Activated CD4-positive, CD25-positive, alpha-beta regulatory T cell treated with anti-CD3 and anti-CD28 coated beads, Interleukin-2, amount 50 U/mL, for 72 hours (primary cell): ENCODE measurements at regions not wholly inside any gene's neighbourhood (a gene's known extent, or its start where the extent isn't known, plus 50 kb on each side); places are given as distances from the start of the nearest gene placed in this dataset.
"Not testable (repeated sequence)": the region's sequence is repeated elsewhere in the genome, so short reads cannot be mapped to it uniquely, and the experiment has no call there.

ENCODE experiments used
- DNase-seq: peaks from one replicate; pipeline ENCODE4 v3.0.0; 2021

- DNase-seq, result not testable (repeated sequence)
Observed at GRCh38 chr17:26881195-26881594, 412.7 kb upstream of the WSB1 start.

GRCh38 chr17:26882097-26882761 lies 411.7 kb upstream of the WSB1 start:
- DNase-seq, result not testable (repeated sequence)

DNA sequence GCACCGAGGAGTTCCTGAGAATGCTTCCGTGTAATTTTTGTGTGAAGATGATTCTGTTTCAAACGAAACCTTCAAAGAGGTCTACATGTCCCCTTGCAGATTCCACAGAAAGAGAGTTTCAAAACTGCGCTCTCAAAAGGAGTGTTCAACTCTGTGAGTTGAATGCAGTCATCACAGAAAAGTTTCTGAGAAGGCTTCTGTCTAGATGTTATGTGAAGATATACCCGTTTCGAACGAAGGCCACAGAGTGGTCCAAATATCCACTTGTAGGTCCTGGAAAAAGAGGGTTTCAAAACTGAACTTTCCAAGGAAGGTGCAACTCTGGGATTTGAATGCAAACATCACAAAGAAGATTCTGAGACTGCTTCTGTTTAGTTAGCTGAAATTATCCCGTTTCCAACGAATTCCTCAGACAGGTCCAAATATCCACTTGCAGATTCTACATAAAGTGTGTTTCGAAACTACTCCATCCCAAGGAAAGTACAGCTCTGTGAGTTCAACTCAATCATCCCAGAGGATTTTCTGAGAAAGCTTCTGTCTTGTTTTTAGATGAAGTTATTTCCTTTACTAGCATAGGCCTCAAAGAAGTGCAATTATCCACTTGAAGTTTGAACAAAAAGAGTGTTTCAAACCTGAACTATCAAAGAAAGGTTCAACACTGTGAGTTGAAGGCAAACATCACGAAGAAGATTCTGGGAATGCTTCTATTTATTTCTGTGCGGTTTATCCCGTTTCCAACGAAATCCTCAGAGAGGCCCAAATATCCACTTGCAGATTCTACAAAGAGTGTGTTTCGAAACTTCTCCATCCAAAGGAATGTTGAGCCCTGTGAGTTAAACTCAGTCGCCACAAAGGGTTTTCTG lies 409.8 kb upstream of the WSB1 start:
- DNase-seq, result not testable (repeated sequence)

DNA sequence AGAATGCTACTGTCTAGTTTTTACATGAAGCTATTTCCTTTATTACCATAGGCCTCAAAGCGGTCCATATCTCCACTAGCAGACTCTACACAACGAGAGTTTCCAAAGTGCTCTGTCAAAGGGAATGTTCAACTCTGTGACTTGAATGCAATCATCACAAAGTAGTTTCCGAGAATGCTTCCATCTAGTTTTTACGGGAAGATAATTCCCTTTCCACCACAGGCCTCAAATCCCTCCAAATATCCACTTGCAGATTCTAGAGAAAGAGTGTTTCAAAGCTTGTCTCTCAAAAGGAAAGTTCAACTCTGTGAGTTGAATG lies 409.2 kb upstream of the WSB1 start:
- DNase-seq, result not testable (repeated sequence)

DNA sequence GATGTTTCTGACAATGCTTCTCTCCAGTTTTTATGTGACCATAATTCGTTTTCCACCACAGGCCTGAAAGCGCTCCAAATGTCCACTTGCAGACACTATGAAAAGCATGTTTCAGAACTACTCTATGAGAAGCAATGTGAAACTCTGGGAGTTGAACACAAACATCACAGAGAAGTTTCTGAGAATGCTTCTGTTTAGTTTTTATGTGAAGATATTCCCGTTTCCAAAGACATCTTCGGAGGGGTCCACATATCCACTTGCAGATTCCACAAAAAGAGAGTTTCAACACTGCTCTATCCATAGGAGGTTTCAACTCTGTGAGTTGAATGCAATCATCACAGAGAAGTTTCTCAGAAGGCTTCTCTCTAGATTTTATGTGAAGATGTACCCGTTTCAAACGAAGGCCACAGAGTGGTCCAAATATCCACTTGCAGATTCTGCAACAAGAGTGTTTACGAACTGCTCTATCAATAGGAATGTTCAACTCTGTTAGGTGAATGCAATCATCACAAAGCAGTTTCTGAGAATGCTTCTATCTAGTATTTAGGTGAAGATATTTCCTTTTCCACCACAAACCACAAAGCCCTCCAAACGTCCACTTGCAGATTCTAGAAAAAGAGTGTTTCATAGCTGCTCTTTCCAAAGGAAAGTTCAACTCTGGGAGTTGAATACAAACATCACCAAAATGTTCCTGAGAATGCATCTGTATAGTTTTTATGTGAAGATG lies 408.5 kb upstream of the WSB1 start:
- DNase-seq, result peak; percentile 34
